Ishikawa (cell line): ENCODE measurements at regions not wholly inside any gene's neighbourhood (a gene's known extent, or its start where the extent isn't known, plus 50 kb on each side); places are given as distances from the start of the nearest gene placed in this dataset.
A peak's percentile ranks its signal among the peaks of the same experiment; 100 is the strongest.

Experiments used
- CREB1 ChIP-seq: IDR thresholded peaks from 2 replicates; pipeline ENCODE4 v1.6.1; 2012; ENCODE audit warnings: low read depth
- EP300 ChIP-seq: IDR thresholded peaks from 2 replicates; pipeline ENCODE4 v1.6.1; 2012; ENCODE audit warnings: borderline replicate concordance
- MAX ChIP-seq: IDR thresholded peaks from 2 replicates; pipeline ENCODE4 v1.6.1; 2012
- RAD21 ChIP-seq: IDR thresholded peaks from 2 replicates; pipeline ENCODE4 v1.6.1; 2012; ENCODE audit warnings: low read depth
- TAF1 ChIP-seq: IDR thresholded peaks from 2 replicates; pipeline ENCODE4 v1.6.1; 2012; ENCODE audit warnings: low read depth, mild to moderate bottlenecking
- TEAD4 ChIP-seq: IDR thresholded peaks from 2 replicates; pipeline ENCODE4 v1.6.1; 2012
- YY1 ChIP-seq: IDR thresholded peaks from 2 replicates; pipeline ENCODE4 v1.6.1; 2012; ENCODE audit warnings: low read depth
- ZBTB7A ChIP-seq: IDR thresholded peaks from 2 replicates; pipeline ENCODE4 v1.6.1; 2012; ENCODE audit warnings: low read depth
- TF ChIP-seq, protein P1 (sequence below): IDR thresholded peaks from 2 replicates; pipeline ENCODE4 v1.6.1; 2012; ENCODE audit warnings: low read depth, mild to moderate bottlenecking

DNA sequence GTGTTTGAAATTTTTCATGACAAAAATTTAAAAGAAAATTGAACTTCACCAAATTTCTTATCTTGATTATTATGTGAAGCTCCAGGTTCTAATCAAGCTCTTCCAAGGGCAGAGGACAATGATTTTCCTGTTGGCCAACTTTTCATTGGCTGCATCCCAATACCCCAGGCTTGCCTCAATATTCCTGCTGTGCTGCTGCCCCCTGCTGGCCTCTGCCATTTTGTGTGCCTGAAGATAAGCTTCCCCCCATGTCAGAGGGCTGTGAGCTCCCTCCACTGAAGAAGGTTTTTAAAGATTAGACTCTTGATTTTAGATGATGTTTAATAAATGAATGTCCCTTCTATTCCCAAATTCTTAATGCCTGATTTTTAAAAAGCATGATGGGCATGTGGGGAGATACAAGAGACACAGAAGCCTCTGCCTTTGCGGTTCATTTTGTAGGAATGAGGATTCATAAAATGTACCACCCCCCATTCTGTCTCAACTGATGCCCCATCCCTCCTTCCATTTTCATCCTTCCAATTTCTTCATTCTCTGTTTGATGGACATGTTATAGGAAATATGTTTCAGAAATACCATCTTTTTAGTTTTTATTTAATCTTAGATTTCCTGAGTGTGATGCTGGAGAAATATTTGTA lies 76.7 kb upstream of the RGS6 start:
- TF ChIP-seq EP300 (no peak), CREB1 (no peak), TEAD4 (no peak), MAX (no peak), ZBTB7A (no peak), TAF1 (no peak), YY1 (no peak), RAD21 (peak; percentile 79)
- TF ChIP-seq, protein P1, sequence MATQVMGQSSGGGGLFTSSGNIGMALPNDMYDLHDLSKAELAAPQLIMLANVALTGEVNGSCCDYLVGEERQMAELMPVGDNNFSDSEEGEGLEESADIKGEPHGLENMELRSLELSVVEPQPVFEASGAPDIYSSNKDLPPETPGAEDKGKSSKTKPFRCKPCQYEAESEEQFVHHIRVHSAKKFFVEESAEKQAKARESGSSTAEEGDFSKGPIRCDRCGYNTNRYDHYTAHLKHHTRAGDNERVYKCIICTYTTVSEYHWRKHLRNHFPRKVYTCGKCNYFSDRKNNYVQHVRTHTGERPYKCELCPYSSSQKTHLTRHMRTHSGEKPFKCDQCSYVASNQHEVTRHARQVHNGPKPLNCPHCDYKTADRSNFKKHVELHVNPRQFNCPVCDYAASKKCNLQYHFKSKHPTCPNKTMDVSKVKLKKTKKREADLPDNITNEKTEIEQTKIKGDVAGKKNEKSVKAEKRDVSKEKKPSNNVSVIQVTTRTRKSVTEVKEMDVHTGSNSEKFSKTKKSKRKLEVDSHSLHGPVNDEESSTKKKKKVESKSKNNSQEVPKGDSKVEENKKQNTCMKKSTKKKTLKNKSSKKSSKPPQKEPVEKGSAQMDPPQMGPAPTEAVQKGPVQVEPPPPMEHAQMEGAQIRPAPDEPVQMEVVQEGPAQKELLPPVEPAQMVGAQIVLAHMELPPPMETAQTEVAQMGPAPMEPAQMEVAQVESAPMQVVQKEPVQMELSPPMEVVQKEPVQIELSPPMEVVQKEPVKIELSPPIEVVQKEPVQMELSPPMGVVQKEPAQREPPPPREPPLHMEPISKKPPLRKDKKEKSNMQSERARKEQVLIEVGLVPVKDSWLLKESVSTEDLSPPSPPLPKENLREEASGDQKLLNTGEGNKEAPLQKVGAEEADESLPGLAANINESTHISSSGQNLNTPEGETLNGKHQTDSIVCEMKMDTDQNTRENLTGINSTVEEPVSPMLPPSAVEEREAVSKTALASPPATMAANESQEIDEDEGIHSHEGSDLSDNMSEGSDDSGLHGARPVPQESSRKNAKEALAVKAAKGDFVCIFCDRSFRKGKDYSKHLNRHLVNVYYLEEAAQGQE: no peak
